ENCODE measurements at regions not wholly inside any gene's neighbourhood (a gene's known extent, or its start where the extent isn't known, plus 50 kb on each side); places are given as distances from the start of the nearest gene placed in this dataset.
"Not testable (repeated sequence)": the region's sequence is repeated elsewhere in the genome, so short reads cannot be mapped to it uniquely, and the experiment has no call there.

DNA sequence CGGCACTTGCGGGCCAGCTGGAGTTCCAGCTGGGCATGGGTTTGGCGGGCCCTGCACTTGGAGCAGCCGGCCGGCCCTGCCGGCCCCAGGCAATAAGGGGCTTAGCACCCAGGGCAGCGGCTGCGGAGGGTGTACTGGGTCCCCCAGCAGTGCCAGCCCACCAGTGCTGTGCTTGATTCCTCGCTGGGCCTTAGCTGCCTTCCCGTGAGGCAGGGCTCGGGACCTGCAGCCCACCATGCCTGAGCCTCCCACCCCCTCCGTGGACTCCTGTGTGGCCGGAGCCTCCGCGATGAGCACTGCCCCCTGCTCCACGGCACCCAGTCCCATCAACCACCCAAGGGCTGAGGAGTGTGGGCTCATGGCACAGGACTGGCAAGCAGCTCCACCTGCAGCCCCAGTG is 118.1 kb upstream of the RIOK2 start:
- H3K27me3 ChIP-seq (ENCODE audit: low read depth, low read length); H3K27ac ChIP-seq (ENCODE audit: low read length); H3K4me1 ChIP-seq (ENCODE audit: control insufficient read depth in 1 of 2, insufficient read depth in 2 of 2, low read length in 2 of 2); H3K36me3 ChIP-seq (ENCODE audit: control insufficient read depth in 1 of 2, insufficient read depth in 2 of 2, low read length in 2 of 2); H3K4me3 ChIP-seq (ENCODE audit: low read depth in 1 of 2, low read length in 2 of 2); H3K9me3 ChIP-seq (ENCODE audit: control insufficient read depth in 1 of 2, low read length in 2 of 2): not testable (repeated sequence)

DNA sequence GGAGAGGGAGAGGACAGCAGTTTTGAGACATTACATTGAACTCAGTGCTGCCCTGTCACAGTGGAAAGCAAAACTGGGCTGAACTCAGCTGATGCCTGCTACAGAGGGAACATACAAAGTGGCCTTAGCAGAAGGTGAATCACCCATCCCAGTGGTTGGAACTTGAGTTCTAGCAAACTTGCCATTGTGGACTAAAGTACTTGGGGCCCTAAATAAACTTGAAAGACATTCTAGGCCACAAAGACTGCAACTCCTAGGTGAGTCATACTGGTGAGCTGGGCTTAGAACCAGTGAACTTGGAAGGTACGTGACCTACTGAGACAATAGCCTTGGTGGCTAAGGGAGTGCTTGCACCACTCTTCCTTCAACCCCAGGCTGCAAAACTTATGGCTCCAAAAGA is 155.7 kb upstream of the RIOK2 start:
- Histone ChIP-seq H3K27me3 (ENCODE audit: low read depth, low read length) (no peaks in the 10 kb centered on the region), H3K36me3 (ENCODE audit: control insufficient read depth in 1 of 2, insufficient read depth in 2 of 2, low read length in 2 of 2) (no peaks in the 10 kb centered on the region), H3K4me1 (ENCODE audit: control insufficient read depth in 1 of 2, insufficient read depth in 2 of 2, low read length in 2 of 2) (no peaks in the 10 kb centered on the region), H3K27ac (ENCODE audit: low read length) (no peak overlapping the region), H3K4me3 (ENCODE audit: low read depth in 1 of 2, low read length in 2 of 2) (no peak overlapping the region), H3K9me3 (ENCODE audit: control insufficient read depth in 1 of 2, low read length in 2 of 2) (peaks cover 0 to 22% of the 10 kb centered on the region in 2 donors)

DNA sequence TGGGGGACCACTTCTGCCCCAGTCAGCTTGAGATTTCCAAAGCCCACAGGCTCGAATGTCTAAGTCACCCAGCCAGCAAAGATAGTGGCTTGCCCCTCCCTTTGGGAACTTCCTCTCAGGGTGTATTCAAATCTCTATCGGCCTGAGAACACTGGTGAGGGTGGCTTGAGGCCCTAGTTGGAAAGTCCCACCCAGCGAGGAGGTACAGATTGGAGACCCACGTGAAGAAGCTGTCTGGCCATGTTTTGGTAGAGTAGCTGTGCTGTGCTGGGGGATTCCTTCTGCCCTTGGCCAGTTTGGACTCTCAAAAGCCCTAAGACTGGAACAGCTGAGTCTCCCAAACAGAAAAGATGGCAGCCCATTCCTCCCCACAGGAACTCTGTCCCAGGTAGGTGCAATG is 172.7 kb upstream of the RIOK2 start:
- no peaks in the 10 kb centered on the region for H3K4me1 ChIP-seq (ENCODE audit: control insufficient read depth in 1 of 2, insufficient read depth in 2 of 2, low read length in 2 of 2)
- H3K9me3 ChIP-seq (ENCODE audit: control insufficient read depth in 1 of 2, low read length in 2 of 2), result peaks cover 0 to 10% of the 10 kb centered on the region in 2 donors
- H3K36me3 ChIP-seq (ENCODE audit: control insufficient read depth in 1 of 2, insufficient read depth in 2 of 2, low read length in 2 of 2), result no peaks in the 10 kb centered on the region
- no peak overlapping the region for H3K4me3 ChIP-seq (ENCODE audit: low read depth in 1 of 2, low read length in 2 of 2)
- no peak overlapping the region for H3K27ac ChIP-seq (ENCODE audit: low read length)
- no peaks in the 10 kb centered on the region for H3K27me3 ChIP-seq (ENCODE audit: low read depth, low read length)

DNA sequence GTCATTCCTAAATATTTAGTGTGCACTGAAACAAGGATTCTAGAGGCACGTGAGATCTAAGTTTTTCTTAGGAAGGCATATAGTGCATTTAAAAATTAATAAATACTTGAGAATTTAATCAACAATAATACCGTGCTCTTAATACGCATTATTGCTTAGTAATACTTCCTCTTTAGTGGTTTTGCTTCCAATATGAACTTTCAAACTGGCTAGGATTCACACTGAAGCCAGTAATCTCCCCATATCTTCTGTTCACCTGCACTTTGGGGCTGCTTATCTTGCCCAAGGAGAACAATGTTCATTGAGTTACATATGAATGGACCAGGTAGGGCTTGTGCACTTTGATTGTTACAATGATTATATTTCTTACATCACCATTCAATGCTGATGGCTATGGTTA is 180.5 kb upstream of the RIOK2 start:
- Histone ChIP-seq H3K4me1 (ENCODE audit: control insufficient read depth in 1 of 2, insufficient read depth in 2 of 2, low read length in 2 of 2) (no peaks in the 10 kb centered on the region), H3K9me3 (ENCODE audit: control insufficient read depth in 1 of 2, low read length in 2 of 2) (no peaks in the 10 kb centered on the region), H3K36me3 (ENCODE audit: control insufficient read depth in 1 of 2, insufficient read depth in 2 of 2, low read length in 2 of 2) (no peaks in the 10 kb centered on the region), H3K4me3 (ENCODE audit: low read depth in 1 of 2, low read length in 2 of 2) (no peak overlapping the region), H3K27me3 (ENCODE audit: low read depth, low read length) (no peaks in the 10 kb centered on the region), H3K27ac (ENCODE audit: low read length) (no peak overlapping the region)

DNA sequence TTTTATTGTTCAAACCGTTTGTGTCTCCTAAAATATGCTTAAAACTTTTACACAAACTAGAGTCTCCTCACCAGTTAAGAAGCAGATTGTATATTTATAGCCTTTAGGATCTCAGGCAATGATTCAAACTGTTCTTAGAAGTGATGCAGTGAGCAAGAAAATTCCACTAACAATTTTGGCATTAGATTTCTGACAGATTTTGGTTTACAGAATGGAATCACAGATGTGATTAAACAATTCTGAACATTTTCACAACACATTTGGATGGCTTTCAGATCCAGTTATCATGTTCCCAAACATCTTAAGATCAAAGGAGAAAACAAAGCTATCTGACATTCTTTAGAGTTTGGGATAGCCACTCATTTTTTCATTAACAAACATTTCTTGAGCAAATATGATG is 181.7 kb upstream of the RIOK2 start:
- no peaks in the 10 kb centered on the region for H3K4me1 ChIP-seq (ENCODE audit: control insufficient read depth in 1 of 2, insufficient read depth in 2 of 2, low read length in 2 of 2)
- H3K9me3 ChIP-seq (ENCODE audit: control insufficient read depth in 1 of 2, low read length in 2 of 2), result no peaks in the 10 kb centered on the region
- H3K27ac ChIP-seq (ENCODE audit: low read length), result no peak overlapping the region
- H3K27me3 ChIP-seq (ENCODE audit: low read depth, low read length), result no peaks in the 10 kb centered on the region
- no peaks in the 10 kb centered on the region for H3K36me3 ChIP-seq (ENCODE audit: control insufficient read depth in 1 of 2, insufficient read depth in 2 of 2, low read length in 2 of 2)
- no peak overlapping the region for H3K4me3 ChIP-seq (ENCODE audit: low read depth in 1 of 2, low read length in 2 of 2)

DNA sequence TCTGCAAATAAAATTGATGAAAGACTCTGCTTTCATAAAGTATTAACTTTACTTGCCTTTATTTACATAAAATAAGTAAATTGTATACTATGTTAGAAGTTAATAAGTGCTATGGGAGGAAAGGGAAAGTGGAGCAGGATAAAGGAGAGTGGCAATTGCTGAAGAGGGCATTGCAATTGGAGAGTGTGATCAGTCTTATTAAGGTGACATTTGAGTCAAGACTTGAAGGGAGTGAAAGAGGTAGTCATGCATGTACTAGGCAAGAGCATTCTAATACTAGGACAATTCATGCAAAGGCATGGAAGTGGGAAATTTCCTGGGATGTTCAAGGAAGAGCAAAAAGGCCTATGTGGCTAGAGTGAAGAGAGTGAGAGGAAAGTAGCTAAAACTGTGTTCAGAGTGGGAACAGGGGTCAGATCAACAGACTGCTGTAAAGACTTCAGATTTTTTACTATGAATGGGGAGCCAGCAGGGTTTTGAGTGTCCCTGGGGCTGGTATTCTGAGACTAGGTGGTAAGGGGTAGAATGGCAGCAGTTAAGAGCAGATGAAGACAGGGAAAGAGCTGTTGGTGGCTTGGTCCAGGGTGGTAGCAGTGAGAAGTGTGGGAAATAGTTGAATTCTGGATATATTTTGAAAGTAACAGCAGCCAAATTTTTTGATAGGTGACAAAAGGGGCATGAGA is 182.3 kb upstream of the RIOK2 start:
- Histone ChIP-seq H3K27me3 (ENCODE audit: low read depth, low read length) (no peaks in the 10 kb centered on the region), H3K4me3 (ENCODE audit: low read depth in 1 of 2, low read length in 2 of 2) (no peak overlapping the region), H3K9me3 (ENCODE audit: control insufficient read depth in 1 of 2, low read length in 2 of 2) (no peaks in the 10 kb centered on the region), H3K4me1 (ENCODE audit: control insufficient read depth in 1 of 2, insufficient read depth in 2 of 2, low read length in 2 of 2) (no peaks in the 10 kb centered on the region), H3K36me3 (ENCODE audit: control insufficient read depth in 1 of 2, insufficient read depth in 2 of 2, low read length in 2 of 2) (no peaks in the 10 kb centered on the region), H3K27ac (ENCODE audit: low read length) (no peak overlapping the region)

DNA sequence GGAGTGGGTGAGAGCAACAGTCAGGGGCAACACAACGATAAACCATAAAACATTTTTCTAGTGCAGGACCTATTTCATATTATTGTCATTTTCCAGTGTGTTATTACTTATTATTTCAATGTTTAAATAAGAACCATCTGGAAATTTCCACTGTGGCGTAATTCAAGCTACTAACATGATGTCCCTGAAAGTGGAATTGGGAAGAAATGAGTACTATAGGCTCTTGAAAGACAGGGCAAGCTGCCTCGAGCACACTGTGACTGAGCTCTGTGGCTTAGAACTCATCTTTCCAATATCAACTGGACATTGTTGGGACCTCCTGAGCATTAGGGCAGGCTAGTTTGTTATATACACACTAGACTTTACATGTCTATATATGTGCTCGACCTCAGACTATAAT is 182.9 kb upstream of the RIOK2 start:
- Histone ChIP-seq H3K36me3 (ENCODE audit: control insufficient read depth in 1 of 2, insufficient read depth in 2 of 2, low read length in 2 of 2) (no peaks in the 10 kb centered on the region), H3K9me3 (ENCODE audit: control insufficient read depth in 1 of 2, low read length in 2 of 2) (no peaks in the 10 kb centered on the region), H3K27me3 (ENCODE audit: low read depth, low read length) (no peaks in the 10 kb centered on the region), H3K4me3 (ENCODE audit: low read depth in 1 of 2, low read length in 2 of 2) (no peak overlapping the region), H3K27ac (ENCODE audit: low read length) (no peak overlapping the region), H3K4me1 (ENCODE audit: control insufficient read depth in 1 of 2, insufficient read depth in 2 of 2, low read length in 2 of 2) (no peaks in the 10 kb centered on the region)

DNA sequence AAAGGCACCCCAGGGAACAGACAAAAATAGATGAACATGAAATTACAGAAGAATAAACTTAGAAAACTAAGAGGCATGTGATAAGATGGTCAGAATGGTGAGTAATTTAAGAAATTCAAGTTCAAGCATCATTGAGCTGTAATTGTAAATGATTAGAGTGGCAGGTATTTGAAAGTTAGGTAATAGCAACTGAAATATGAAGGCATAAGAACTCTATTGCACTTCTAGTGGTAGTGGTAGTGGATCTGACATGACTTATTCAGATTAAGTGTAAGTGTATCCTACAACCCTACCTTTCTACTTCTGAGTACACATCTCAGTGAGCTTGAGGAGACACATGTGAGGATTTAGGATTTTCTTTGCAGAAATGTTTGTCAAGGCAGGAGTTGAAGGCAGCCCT is 192.9 kb upstream of the RIOK2 start:
- H3K27ac ChIP-seq (ENCODE audit: low read length), result no peak overlapping the region
- H3K4me3 ChIP-seq (ENCODE audit: low read depth in 1 of 2, low read length in 2 of 2), result no peak overlapping the region
- H3K27me3 ChIP-seq (ENCODE audit: low read depth, low read length), result no peaks in the 10 kb centered on the region
- H3K9me3 ChIP-seq (ENCODE audit: control insufficient read depth in 1 of 2, low read length in 2 of 2), result peaks cover 0 to 2% of the 10 kb centered on the region in 2 donors
- no peaks in the 10 kb centered on the region for H3K4me1 ChIP-seq (ENCODE audit: control insufficient read depth in 1 of 2, insufficient read depth in 2 of 2, low read length in 2 of 2)
- no peaks in the 10 kb centered on the region for H3K36me3 ChIP-seq (ENCODE audit: control insufficient read depth in 1 of 2, insufficient read depth in 2 of 2, low read length in 2 of 2)

DNA sequence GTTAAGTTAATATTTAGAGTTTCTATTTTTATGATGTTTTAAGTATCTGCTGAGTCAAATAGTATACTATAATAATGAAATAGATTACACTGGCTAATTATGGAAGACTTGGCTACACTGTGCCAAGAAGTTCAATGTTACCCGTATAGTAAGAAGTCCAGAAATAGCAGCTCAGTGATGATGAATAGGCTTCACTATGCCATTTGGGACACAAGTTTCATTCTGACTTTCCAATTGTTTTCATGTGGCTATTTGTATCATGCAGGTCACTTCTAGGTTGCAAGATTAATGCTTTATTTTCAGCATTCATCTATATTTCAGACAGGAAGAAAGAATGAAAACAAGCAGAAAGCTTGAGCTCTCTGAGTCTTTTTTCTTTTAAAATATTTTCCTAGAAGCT is 194.5 kb upstream of the RIOK2 start:
- H3K36me3 ChIP-seq (ENCODE audit: control insufficient read depth in 1 of 2, insufficient read depth in 2 of 2, low read length in 2 of 2), result no peaks in the 10 kb centered on the region
- H3K4me1 ChIP-seq (ENCODE audit: control insufficient read depth in 1 of 2, insufficient read depth in 2 of 2, low read length in 2 of 2), result no peaks in the 10 kb centered on the region
- H3K27me3 ChIP-seq (ENCODE audit: low read depth, low read length), result no peaks in the 10 kb centered on the region
- no peak overlapping the region for H3K4me3 ChIP-seq (ENCODE audit: low read depth in 1 of 2, low read length in 2 of 2)
- H3K9me3 ChIP-seq (ENCODE audit: control insufficient read depth in 1 of 2, low read length in 2 of 2), result peaks cover 0 to 2% of the 10 kb centered on the region in 2 donors
- H3K27ac ChIP-seq (ENCODE audit: low read length), result no peak overlapping the region

DNA sequence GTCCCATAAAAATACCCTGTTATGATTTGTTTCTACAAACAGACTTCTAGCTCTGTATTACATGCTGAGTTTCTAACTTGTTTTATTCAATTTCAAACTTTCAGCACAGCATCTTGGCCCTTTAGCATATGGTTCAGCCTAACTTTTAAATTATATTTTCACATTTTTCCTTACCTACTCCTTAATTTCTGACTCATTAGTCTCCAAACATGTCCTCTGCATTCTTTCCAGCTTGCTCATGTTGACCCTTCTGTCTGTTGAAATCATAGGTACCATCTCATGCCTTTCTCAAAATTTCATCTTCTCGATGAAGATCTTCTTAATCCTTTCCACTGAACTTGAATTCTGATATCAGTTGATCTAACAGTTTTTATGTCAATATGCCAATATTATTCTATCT is 200.9 kb upstream of the RIOK2 start:
- H3K4me1 ChIP-seq (ENCODE audit: control insufficient read depth in 1 of 2, insufficient read depth in 2 of 2, low read length in 2 of 2), result no peaks in the 10 kb centered on the region
- no peaks in the 10 kb centered on the region for H3K36me3 ChIP-seq (ENCODE audit: control insufficient read depth in 1 of 2, insufficient read depth in 2 of 2, low read length in 2 of 2)
- no peak overlapping the region for H3K27ac ChIP-seq (ENCODE audit: low read length)
- no peaks in the 10 kb centered on the region for H3K27me3 ChIP-seq (ENCODE audit: low read depth, low read length)
- H3K4me3 ChIP-seq (ENCODE audit: low read depth in 1 of 2, low read length in 2 of 2), result no peak overlapping the region
- H3K9me3 ChIP-seq (ENCODE audit: control insufficient read depth in 1 of 2, low read length in 2 of 2), result no peaks in the 10 kb centered on the region

DNA sequence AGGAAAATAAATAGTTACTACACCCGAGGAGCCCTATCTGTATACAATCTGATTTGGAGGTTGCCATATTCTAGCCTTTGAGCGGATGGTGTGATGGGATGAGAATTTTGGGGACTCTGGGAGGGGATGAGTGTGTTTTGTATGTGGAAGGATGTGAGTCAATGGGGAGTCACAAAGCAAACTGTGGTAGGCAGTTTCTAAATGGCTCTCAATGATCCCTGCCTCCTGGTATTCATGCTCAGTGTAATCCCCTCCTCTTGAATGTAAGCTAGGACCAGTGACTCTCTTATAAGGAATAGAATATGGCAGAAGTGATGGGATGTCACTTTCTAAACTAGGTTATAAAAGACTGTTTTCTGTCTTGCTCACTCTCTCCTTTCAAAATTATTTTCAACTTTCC is 205.7 kb upstream of the RIOK2 start:
- Histone ChIP-seq H3K36me3 (ENCODE audit: control insufficient read depth in 1 of 2, insufficient read depth in 2 of 2, low read length in 2 of 2) (no peaks in the 10 kb centered on the region), H3K27me3 (ENCODE audit: low read depth, low read length) (no peaks in the 10 kb centered on the region), H3K4me3 (ENCODE audit: low read depth in 1 of 2, low read length in 2 of 2) (no peak overlapping the region), H3K27ac (ENCODE audit: low read length) (no peak overlapping the region), H3K9me3 (ENCODE audit: control insufficient read depth in 1 of 2, low read length in 2 of 2) (no peaks in the 10 kb centered on the region), H3K4me1 (ENCODE audit: control insufficient read depth in 1 of 2, insufficient read depth in 2 of 2, low read length in 2 of 2) (no peaks in the 10 kb centered on the region)

DNA sequence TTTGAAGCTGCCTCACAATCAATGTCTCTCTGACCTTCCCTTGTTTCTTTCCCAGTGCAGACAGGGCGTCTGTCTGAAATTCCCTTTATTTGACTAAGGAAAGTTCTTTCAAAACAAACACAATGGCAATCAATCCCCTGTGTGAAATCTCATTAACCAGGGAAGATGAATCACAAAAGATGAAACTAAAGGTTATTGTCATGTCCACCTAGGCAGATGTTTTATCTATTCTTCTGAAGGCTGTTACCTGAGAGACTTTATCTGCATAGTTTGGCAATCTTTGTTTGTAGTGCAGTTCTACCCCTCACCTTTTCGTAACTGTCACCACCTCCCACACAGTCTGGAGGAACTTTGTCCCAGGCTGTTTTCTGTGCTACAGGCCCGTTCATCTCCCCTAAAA is 217.5 kb upstream of the RIOK2 start:
- Histone ChIP-seq H3K36me3 (ENCODE audit: control insufficient read depth in 1 of 2, insufficient read depth in 2 of 2, low read length in 2 of 2) (no peaks in the 10 kb centered on the region), H3K9me3 (ENCODE audit: control insufficient read depth in 1 of 2, low read length in 2 of 2) (no peaks in the 10 kb centered on the region), H3K27ac (ENCODE audit: low read length) (no peak overlapping the region)

More for the DNA sequence above, 217.5 kb upstream of the RIOK2 start:
- no peak overlapping the region for H3K4me3 ChIP-seq (ENCODE audit: low read depth in 1 of 2, low read length in 2 of 2)
- no peaks in the 10 kb centered on the region for H3K4me1 ChIP-seq (ENCODE audit: control insufficient read depth in 1 of 2, insufficient read depth in 2 of 2, low read length in 2 of 2)
- H3K27me3 ChIP-seq (ENCODE audit: low read depth, low read length), result no peaks in the 10 kb centered on the region
